Panc1 (cell line): ENCODE measurements at regions not wholly inside any gene's neighbourhood (a gene's known extent, or its start where the extent isn't known, plus 50 kb on each side); places are given as distances from the start of the nearest gene placed in this dataset.

Experiments used
- ATAC-seq: fragments of 200-7000 bp; cut with Tn5 transposase; 2 replicates; pipeline ENCODE4 v1.9.1; 2020; ENCODE audit warnings: mild to moderate bottlenecking, moderate library complexity
- BruUV-seq: library from RNA; stranded (reverse); fragments of 400-500 nt; replicated peaks from 2 replicates; lab custom pipeline; 2021; lab: Mats Ljungman, UMichigan
- CTCF ChIA-PET: fragments of 300-600 bp; sonication (Branson Sonifier 250); formaldehyde crosslinking; loops from one replicate; lab custom pipeline; 2022; ENCODE audit warnings: antibody characterized with exemption; lab: Charles Lee
- POLR2A ChIA-PET: fragments of 300-600 bp; sonication (Branson Sonifier 250); formaldehyde crosslinking; loops from one replicate; lab custom pipeline; 2022; ENCODE audit warnings: antibody characterized with exemption; lab: Charles Lee
- DNase-seq: peaks from one replicate; pipeline ENCODE4 v3.0.0-alpha.2; 2010; ENCODE audit warnings: low read depth, low spot score
- H3K27ac ChIP-seq: 2 replicates; pipeline ENCODE4 v1.5.1; 2011; ENCODE audit warnings: mild to moderate bottlenecking, low read length, inconsistent platforms
- H3K27me3 ChIP-seq: fragments of 200-500 bp; sonication (Bioruptor generic); 2 replicates; pipeline ENCODE4 v1.6.0; 2014; ENCODE audit warnings: low read length, inconsistent platforms; ENCODE audit not compliant: control insufficient read depth, insufficient read depth
- H3K36me3 ChIP-seq: fragments of 200-500 bp; sonication (Bioruptor generic); 2 replicates; pipeline ENCODE4 v1.5.1; 2014; ENCODE audit warnings: inconsistent platforms, mild to moderate bottlenecking, low read length, moderate library complexity; ENCODE audit not compliant: control insufficient read depth, insufficient read depth
- H3K4me1 ChIP-seq: 2 replicates; pipeline ENCODE4 v1.5.1; 2011; ENCODE audit warnings: inconsistent platforms, mild to moderate bottlenecking, low read length, moderate library complexity; ENCODE audit not compliant: control insufficient read depth, insufficient read depth
- H3K4me3 ChIP-seq, 2 experiments: 2 replicates each; pipeline ENCODE4 v1.5.1; 2011 to 2012; ENCODE audit warnings: low read depth in 2 of 2, low read length in 2 of 2, mild to moderate bottlenecking in 2 of 2, inconsistent platforms in 1 of 2, moderate library complexity in 1 of 2
- H3K9me3 ChIP-seq: fragments of 200-500 bp; sonication (Bioruptor generic); 2 replicates; pipeline ENCODE4 v1.5.1; 2014; ENCODE audit warnings: low read depth, mild to moderate bottlenecking, inconsistent platforms, low read length, moderate library complexity; ENCODE audit not compliant: control insufficient read depth, insufficient read depth
- CTCF ChIP-seq: fragments of 450-650 bp; IDR thresholded peaks from 2 replicates; pipeline ENCODE4 v1.5.1; 2017; ENCODE audit warnings: mild to moderate bottlenecking
- POLR2AphosphoS5 ChIP-seq: IDR thresholded peaks from 2 replicates; pipeline ENCODE4 v1.6.1; 2012; ENCODE audit warnings: mild to moderate bottlenecking, low read depth, low read length, moderate library complexity
- SIN3A ChIP-seq: IDR thresholded peaks from 2 replicates; pipeline ENCODE4 v1.6.1; 2012; ENCODE audit warnings: low read depth, mild to moderate bottlenecking, low read length, moderate library complexity, borderline replicate concordance; ENCODE audit not compliant: insufficient read depth
- TCF7L2 ChIP-seq: IDR thresholded peaks from 2 replicates; pipeline ENCODE4 v1.6.1; 2011; ENCODE audit warnings: mild to moderate bottlenecking, low read depth, low read length, inconsistent platforms
- in situ Hi-C: cut with HindIII; loops from 2 replicates; pipeline ENCODE4 v1.10.0; 2016; ENCODE audit warnings: low sequenced_read_pairs, low pct_unique_long_range_greater_than_20kb
- intact Hi-C: fragments of 100-400 bp; cut with micrococcal nuclease; formaldehyde crosslinking; loops from one replicate; pipeline ENCODE4 v1.10.0; 2022; ENCODE audit not compliant: unreplicated experiment
- TF ChIP-seq, protein P1 (sequence below), 2 experiments: IDR thresholded peaks; 2 replicates each; pipeline ENCODE4 v1.6.1; 2011 to 2012; ENCODE audit warnings: low read depth in 2 of 2, control low read depth in 1 of 2, low read length in 1 of 2, mild to moderate bottlenecking in 1 of 2, moderate library complexity in 1 of 2; ENCODE audit not compliant: insufficient read depth in 1 of 2

- ChIA-PET POLR2A (no interaction called here), CTCF (no interaction called here)
- H3K36me3 ChIP-seq: no peaks in the 10 kb centered on the region
- in situ Hi-C loops: no loop called here
- TF ChIP-seq CTCF: no peak
- TF ChIP-seq SIN3A: no peak
- TF ChIP-seq, protein P1, sequence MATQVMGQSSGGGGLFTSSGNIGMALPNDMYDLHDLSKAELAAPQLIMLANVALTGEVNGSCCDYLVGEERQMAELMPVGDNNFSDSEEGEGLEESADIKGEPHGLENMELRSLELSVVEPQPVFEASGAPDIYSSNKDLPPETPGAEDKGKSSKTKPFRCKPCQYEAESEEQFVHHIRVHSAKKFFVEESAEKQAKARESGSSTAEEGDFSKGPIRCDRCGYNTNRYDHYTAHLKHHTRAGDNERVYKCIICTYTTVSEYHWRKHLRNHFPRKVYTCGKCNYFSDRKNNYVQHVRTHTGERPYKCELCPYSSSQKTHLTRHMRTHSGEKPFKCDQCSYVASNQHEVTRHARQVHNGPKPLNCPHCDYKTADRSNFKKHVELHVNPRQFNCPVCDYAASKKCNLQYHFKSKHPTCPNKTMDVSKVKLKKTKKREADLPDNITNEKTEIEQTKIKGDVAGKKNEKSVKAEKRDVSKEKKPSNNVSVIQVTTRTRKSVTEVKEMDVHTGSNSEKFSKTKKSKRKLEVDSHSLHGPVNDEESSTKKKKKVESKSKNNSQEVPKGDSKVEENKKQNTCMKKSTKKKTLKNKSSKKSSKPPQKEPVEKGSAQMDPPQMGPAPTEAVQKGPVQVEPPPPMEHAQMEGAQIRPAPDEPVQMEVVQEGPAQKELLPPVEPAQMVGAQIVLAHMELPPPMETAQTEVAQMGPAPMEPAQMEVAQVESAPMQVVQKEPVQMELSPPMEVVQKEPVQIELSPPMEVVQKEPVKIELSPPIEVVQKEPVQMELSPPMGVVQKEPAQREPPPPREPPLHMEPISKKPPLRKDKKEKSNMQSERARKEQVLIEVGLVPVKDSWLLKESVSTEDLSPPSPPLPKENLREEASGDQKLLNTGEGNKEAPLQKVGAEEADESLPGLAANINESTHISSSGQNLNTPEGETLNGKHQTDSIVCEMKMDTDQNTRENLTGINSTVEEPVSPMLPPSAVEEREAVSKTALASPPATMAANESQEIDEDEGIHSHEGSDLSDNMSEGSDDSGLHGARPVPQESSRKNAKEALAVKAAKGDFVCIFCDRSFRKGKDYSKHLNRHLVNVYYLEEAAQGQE (IDR thresholded peaks at IDR 0.05; ENCODE audit: insufficient read depth in 1 of 2, low read depth in 2 of 2, low read length in 1 of 2): no peak
- no peak for TF ChIP-seq POLR2AphosphoS5
- no peak overlapping the region for H3K4me3 ChIP-seq
- H3K9me3 ChIP-seq: no peaks in the 10 kb centered on the region
- no peaks in the 10 kb centered on the region for H3K4me1 ChIP-seq
- no peak overlapping the region for H3K27ac ChIP-seq
- ATAC-seq (no peak), DNase-seq (no peak)
- no TSS peak for BruUV-seq
- H3K27me3 ChIP-seq: peaks cover 19% of the 10 kb centered on the region
- intact Hi-C loops: no loop called here
Measured at GRCh38 chr11:122304306-122304705, 188.3 kb upstream of the BLID start.

DNA sequence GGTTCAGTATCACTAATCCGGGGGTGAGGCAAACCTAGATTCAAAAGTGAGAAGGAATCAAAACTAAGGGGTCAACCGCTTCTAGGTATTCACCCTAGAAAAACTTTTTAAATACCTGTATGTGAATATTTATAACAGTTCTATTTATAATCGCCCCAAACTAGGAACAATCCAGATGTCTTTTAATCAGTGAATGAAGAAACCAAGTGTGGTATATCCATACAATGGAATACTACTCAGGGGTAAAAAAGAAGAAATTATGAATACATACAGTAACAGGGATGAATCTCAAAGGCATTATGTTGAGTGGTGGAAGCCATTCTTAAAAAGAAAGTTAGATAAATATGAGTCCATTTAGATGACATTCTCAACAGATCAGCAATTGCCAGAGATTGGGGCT is 178.0 kb upstream of the BLID start:
- intact Hi-C loops (no loop called here), in situ Hi-C loops (no loop called here)
- no peak overlapping the region for H3K27ac ChIP-seq
- DNase-seq (no peak), ATAC-seq (no peak)
- no TSS peak for BruUV-seq
- H3K9me3 ChIP-seq: peaks cover 13% of the 10 kb centered on the region; the same call in 1 of the 2 replicates
- H3K36me3 ChIP-seq: no peaks in the 10 kb centered on the region
- H3K27me3 ChIP-seq: no peaks in the 10 kb centered on the region; the same call in 1 of the 2 replicates
- no peak overlapping the region for H3K4me3 ChIP-seq
- no peaks in the 10 kb centered on the region for H3K4me1 ChIP-seq
- TF ChIP-seq CTCF (no peak), TCF7L2 (no peak), POLR2AphosphoS5 (no peak), SIN3A (no peak)
- TF ChIP-seq, protein P1 (IDR thresholded peaks at IDR 0.05; ENCODE audit: insufficient read depth in 1 of 2, low read depth in 2 of 2, low read length in 1 of 2): no peak
- CTCF ChIA-PET: no interaction called here
- POLR2A ChIA-PET: no interaction called here
